NOMO-1 treated with dmso at 0.1 percent for 144 hours (cell line): ENCODE measurements at regions not wholly inside any gene's neighbourhood (a gene's known extent, or its start where the extent isn't known, plus 50 kb on each side); places are given as distances from the start of the nearest gene placed in this dataset.

Experiments
- DNase-seq: peaks from one replicate; lab custom pipeline; 2025; ENCODE audit not compliant: unreplicated experiment; lab: John Stamatoyannopoulos, UW

GRCh38 chr1:95957748-95958147 is 723.7 kb downstream of the RWDD3 start:
- no peak for DNase-seq

DNA sequence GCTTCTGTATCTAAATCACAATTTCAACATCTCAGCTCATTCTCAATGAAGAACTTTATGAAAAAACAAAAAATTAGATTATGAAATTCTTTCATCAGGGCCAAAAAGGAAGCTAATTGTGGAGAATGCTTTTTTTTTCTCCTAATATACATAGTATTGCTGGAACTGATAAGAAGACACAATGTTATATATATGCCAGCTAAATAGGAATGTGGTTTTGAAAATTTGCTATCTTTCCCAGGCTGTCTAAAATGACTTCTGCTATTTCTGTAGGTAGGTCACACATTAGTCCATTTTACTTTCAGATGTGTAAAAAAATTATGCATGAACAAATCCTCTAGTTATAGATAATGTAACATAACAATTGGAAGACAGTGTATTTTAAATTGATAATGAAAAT is 732.9 kb downstream of the RWDD3 start:
- no peak for DNase-seq

DNA sequence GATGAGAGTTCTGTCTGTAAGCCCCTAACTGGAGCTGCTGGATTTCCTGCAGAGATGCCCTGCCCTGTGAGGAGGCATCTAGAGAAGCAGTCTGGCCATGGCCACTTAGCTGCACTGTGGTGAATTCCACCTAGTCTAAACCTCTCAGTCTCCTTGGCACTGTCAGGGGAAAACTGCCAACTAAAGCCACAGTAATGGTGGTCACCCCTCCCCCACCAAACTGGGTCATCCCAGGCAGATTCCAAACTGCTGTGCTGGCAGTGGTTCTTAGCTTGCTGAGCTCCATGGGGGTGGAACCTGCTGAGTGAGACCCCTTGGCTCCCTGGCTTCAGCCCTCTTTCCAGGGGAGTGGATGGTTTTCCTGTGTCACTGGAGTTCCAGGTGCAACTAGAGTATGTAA is 740.6 kb downstream of the RWDD3 start:
- DNase-seq, result no peak

GRCh38 chr1:95982711-95983110 is 738.9 kb upstream of the PTBP2 start:
- DNase-seq, result no peak

GRCh38 chr1:95983831-95984230 is 737.8 kb upstream of the PTBP2 start:
- no peak for DNase-seq

DNA sequence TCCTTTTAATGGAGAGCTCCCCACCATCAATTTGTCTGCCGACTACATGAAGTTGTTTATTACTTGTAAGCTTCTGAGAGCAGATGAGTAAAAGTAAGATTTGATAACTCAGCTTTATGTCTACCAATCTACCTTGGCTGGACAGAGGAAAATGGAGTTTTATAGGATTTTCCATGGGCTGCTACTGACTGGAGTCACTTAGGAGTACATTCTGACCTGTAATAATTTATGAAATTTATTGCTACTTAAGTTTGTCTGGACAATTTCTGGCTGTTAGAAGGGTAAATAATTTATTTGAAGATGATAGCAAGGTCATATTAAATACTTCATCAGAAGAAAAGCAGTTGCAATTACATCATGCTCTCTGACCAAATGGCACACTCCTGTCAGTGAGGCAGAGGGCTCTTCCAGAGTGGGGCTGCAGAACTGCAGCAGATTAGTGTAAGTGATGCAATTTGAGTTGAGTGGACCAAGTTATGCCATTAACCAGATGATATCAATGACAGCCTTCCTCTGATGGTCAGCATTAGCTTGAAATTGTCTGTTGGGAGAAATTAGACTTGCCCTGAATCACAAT is 736.7 kb upstream of the PTBP2 start:
- DNase-seq, result no peak

DNA sequence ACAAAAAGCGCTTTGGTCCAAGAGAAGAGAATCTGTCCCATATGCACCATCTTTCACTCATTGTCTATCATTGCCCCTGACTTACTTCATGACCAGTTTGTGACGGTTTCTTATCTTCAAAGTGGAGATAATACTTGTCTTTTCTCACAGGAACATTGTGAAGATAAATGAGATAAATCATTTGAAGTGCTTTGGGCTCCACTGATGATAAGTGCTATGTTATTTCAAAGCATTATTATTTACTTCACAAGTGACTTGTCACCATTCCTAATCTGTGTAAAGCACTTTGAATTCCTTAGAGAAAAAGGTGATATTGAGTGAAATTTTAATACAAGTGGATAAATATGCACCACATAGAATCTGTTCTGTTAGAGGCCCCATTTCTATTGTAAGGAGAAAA is 731.6 kb upstream of the PTBP2 start:
- DNase-seq, result no peak

GRCh38 chr1:95991787-95992520 is 729.6 kb upstream of the PTBP2 start:
- DNase-seq, result no peak

DNA sequence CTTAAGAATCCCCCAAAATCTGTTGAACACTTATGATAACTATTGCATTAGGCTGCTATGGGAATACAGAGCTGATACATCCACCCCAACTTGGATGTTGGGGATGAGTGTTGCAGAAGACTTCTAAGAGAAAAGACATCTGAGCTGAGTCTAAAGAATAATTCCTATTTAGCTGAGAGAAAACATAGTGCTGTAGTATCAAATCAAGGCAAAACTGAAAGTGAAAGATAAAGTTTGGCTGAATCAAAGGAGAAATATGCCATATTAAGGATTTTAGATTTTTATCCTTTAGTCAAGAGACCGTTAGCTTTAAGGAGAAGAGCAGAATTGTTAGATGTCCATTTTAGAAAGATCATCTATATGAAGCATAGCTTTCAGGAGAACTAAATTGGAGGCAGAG is 726.9 kb upstream of the PTBP2 start:
- no peak for DNase-seq

- DNase-seq, result no peak
Measured at GRCh38 chr1:96002201-96002600, 719.4 kb upstream of the PTBP2 start.

- DNase-seq, result no peak
Measured at GRCh38 chr1:96002969-96003964, 718.3 kb upstream of the PTBP2 start.

DNA sequence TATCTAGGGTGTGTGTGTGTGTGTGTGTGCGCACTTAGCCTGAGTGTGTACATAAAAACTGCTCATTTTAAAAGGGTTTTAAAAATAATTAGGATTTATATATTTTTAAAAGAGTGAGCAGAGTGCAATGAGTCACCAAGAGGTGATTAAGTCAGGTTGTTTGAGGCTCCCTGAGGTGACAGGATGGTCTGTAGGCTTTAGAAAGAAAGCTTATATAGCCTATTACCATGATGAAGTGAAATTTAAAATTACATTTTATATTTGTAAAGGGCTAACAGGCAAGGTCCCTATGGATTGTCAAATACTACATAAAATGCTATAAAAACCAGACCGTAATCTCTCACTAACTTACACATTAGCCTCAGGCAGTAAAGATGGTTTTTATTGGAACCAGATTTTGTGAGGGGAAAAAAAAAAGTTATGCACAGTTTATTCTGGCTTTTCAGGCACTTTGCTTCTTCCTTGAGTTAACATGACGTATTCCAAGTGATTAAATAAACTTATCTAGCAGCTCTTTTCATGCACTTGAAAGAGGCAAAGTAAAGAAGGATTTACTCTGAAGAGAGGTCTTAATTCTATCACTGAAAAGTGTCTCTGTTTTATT is 711.7 kb upstream of the PTBP2 start:
- DNase-seq, result no peak

DNA sequence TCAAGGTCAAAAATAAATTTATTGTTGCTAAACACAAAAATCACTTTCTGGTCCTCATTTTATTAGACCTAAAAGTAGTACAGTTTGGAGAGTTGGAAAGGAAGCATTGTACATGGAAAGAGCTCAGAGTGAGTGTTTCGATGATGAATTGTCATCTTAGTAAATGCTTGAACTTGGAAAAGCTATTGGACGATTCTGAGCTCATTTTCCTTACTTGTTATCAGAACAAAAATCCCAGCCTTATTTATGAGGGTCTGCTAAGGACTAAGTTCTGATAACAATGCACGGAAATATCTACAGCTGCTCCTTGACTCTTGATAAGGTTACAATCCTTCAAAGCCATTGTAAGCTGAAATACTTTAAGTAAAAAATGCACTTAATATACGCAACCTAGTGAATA is 710.0 kb upstream of the PTBP2 start:
- no peak for DNase-seq

GRCh38 chr1:96016219-96016618 is 705.4 kb upstream of the PTBP2 start:
- DNase-seq, result no peak

GRCh38 chr1:96020378-96020777 is 701.2 kb upstream of the PTBP2 start:
- no peak for DNase-seq

- no peak for DNase-seq
Measured at GRCh38 chr1:96025062-96025461, 696.5 kb upstream of the PTBP2 start.

DNA sequence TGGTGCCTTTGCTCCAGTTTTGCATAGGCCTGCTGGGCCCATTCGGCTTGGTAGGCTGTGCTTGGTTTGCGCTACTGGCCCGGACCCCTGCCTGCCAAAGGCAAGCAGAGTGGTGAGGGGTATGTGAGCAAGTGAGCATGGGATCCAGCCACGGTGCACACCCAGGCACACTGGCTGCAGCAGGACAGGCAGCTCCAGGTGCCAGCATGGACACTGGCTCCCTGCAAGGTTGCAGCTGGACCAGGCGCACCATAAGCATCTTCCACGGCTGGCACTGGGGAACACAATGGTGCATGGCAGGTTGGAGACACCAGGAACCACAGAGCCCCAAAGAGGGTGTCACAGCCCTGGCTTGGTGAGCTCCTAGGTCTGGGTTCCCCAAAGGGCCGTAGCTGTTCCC is 693.5 kb upstream of the PTBP2 start:
- DNase-seq, result no peak

GRCh38 chr1:96030312-96030711 is 691.3 kb upstream of the PTBP2 start:
- DNase-seq, result no peak

DNA sequence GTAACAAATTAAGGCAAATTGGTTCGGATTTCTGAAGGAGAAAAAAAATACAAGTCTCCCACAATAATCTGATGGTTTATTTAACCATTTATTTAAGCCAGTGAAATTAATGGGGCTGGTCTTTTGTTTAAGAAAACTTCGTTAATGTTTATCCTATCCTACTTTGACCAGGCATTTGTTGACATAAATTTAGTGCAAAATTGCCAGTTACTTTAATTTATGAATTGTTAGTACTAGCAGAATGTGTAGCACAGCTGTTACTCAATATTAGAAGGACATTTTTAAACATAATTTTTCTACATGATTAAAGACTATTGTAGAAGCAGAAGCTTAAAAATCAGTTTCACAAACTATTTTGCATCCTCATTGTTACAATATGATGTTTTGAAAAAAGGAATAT is 687.6 kb upstream of the PTBP2 start:
- DNase-seq, result no peak

DNA sequence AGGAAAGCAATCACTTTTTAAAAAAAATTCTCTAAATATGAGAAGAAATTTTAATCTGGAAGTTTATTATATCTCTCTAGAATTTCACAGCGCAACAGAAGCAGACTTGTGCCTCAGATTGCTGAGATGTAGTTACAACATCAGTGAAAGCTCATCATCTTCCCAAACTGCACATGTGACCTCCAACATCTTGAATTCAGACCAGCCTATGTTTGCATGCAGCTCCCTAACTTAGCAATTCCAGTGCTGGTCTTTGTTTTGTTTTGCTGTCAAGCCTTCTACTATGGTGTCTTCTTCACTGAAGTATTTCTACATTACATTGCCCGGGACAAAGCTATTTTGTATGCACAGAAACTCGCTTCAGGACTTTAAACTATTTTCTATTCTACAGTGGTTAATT is 684.8 kb upstream of the PTBP2 start:
- DNase-seq, result no peak

- no peak for DNase-seq
Measured at GRCh38 chr1:96038636-96039035, 682.9 kb upstream of the PTBP2 start.
